ENCODE measurements at regions not wholly inside any gene's neighbourhood (a gene's known extent, or its start where the extent isn't known, plus 50 kb on each side); places are given as distances from the start of the nearest gene placed in this dataset.

GRCh38 chr4:53921856-53922255 lies 142.5 kb downstream of the CHIC2 start:
- FAIRE-seq (no peak), DNase-seq (ENCODE audit: insufficient read length, low spot score) (no peak)

- FAIRE-seq (no peak), DNase-seq (ENCODE audit: insufficient read length, low spot score) (no peak)
Observed at GRCh38 chr4:53920883-53921282, 143.5 kb downstream of the CHIC2 start.

GRCh38 chr4:53920116-53920515 lies 144.3 kb downstream of the CHIC2 start:
- no peak for FAIRE-seq
- no peak for DNase-seq (ENCODE audit: insufficient read length, low spot score)

- DNase-seq (ENCODE audit: insufficient read length, low spot score) (no peak), FAIRE-seq (no peak)
Observed at GRCh38 chr4:53919535-53919934, 144.9 kb downstream of the CHIC2 start.

GRCh38 chr4:53917729-53918128 lies 146.7 kb downstream of the CHIC2 start:
- FAIRE-seq (no peak), DNase-seq (ENCODE audit: insufficient read length, low spot score) (no peak)

- FAIRE-seq (no peak), DNase-seq (ENCODE audit: insufficient read length, low spot score) (no peak)
Observed at GRCh38 chr4:53916431-53916889, 147.9 kb downstream of the CHIC2 start.

- no peak for FAIRE-seq
Observed at GRCh38 chr4:53914313-53915016, 149.9 kb downstream of the CHIC2 start.

GRCh38 chr4:53913771-53914170 lies 150.6 kb downstream of the CHIC2 start:
- FAIRE-seq: no peak
- DNase-seq (ENCODE audit: insufficient read length, low spot score): no peak

More at GRCh38 chr4:53914313-53915016, 149.9 kb downstream of the CHIC2 start:
- DNase-seq (ENCODE audit: insufficient read length, low spot score): no peak

GRCh38 chr4:53912766-53913497 lies 151.5 kb downstream of the CHIC2 start:
- no peak for DNase-seq (ENCODE audit: insufficient read length, low spot score)
- no peak for FAIRE-seq

GRCh38 chr4:53908661-53909078 lies 155.7 kb downstream of the CHIC2 start:
- DNase-seq (ENCODE audit: insufficient read length, low spot score) (peak; percentile 42), FAIRE-seq (no peak)

GRCh38 chr4:53907772-53908171 lies 156.6 kb downstream of the CHIC2 start:
- no peak for DNase-seq (ENCODE audit: insufficient read length, low spot score)
- FAIRE-seq: no peak

GRCh38 chr4:53906606-53907190 lies 157.7 kb downstream of the CHIC2 start:
- FAIRE-seq (no peak), DNase-seq (ENCODE audit: insufficient read length, low spot score) (no peak)

GRCh38 chr4:53905941-53906377 lies 158.4 kb downstream of the CHIC2 start:
- FAIRE-seq (no peak), DNase-seq (ENCODE audit: insufficient read length, low spot score) (peak; percentile 12)

- DNase-seq (ENCODE audit: insufficient read length, low spot score) (no peak), FAIRE-seq (no peak)
Observed at GRCh38 chr4:53905276-53905940, 159.0 kb downstream of the CHIC2 start.

- DNase-seq (ENCODE audit: insufficient read length, low spot score): no peak
Observed at GRCh38 chr4:53902786-53903185, 161.6 kb downstream of the CHIC2 start.

GRCh38 chr4:53900271-53900649 lies 164.1 kb downstream of the CHIC2 start:
- no peak for FAIRE-seq
- DNase-seq (ENCODE audit: insufficient read length, low spot score): no peak

More at GRCh38 chr4:53902786-53903185, 161.6 kb downstream of the CHIC2 start:
- no peak for FAIRE-seq

- DNase-seq (ENCODE audit: insufficient read length, low spot score) (no peak), FAIRE-seq (no peak)
Observed at GRCh38 chr4:53899586-53900270, 164.7 kb downstream of the CHIC2 start.

- DNase-seq (ENCODE audit: insufficient read length, low spot score) (no peak), FAIRE-seq (no peak)
Observed at GRCh38 chr4:53895137-53895536, 169.3 kb downstream of the CHIC2 start.

- no peak for DNase-seq (ENCODE audit: insufficient read length, low spot score)
- FAIRE-seq: no peak
Observed at GRCh38 chr4:53890461-53890860, 173.9 kb downstream of the CHIC2 start.

GRCh38 chr4:53889326-53890055 lies 174.9 kb downstream of the CHIC2 start:
- FAIRE-seq: no peak
- no peak for DNase-seq (ENCODE audit: insufficient read length, low spot score)
